ENCODE measurements at regions not wholly inside any gene's neighbourhood (a gene's known extent, or its start where the extent isn't known, plus 50 kb on each side); places are given as distances from the start of the nearest gene placed in this dataset.

GRCh38 chr5:56048124-56048523 lies 53.4 kb upstream of the IL6ST start:
- no peak overlapping the region for H3K4me2 ChIP-seq (ENCODE audit: insufficient read depth in 1 of 2, low read depth in 2 of 2, low read length in 2 of 2)
- H3K4ac ChIP-seq (replicated peaks; ENCODE audit: insufficient read length, low read depth, low read length): no peak overlapping the region
- H4K20me1 ChIP-seq (replicated peaks in 1 of 2; ENCODE audit: control insufficient read depth in 1 of 2, insufficient read depth in 2 of 2, low read length in 2 of 2): no peaks in the 10 kb centered on the region
- no peak overlapping the region for H2BK5ac ChIP-seq (ENCODE audit: low read depth, low read length)
- no peak overlapping the region for H2BK20ac ChIP-seq (ENCODE audit: low read length)
- H2AK5ac ChIP-seq (ENCODE audit: low read depth, low read length): no peak overlapping the region
- no peaks in the 10 kb centered on the region for H3K27me3 ChIP-seq (replicated peaks in 1 of 4; ENCODE audit: control insufficient read depth in 3 of 4, extremely low read depth in 1 of 4, insufficient read depth in 3 of 4, low read length in 3 of 4)
- ChIA-PET POLR2A (ENCODE audit: partially characterized antibody) (no interaction called here), CTCF (ENCODE audit: partially characterized antibody) (interaction anchor here (0.7 kb wide), 1 partner anchor 790 kb away, joined by 3 read pairs; no protein-coding TSS in a partner anchor)
- H4K5ac ChIP-seq (ENCODE audit: insufficient read length, low read depth, low read length): no peak overlapping the region
- H3K14ac ChIP-seq (ENCODE audit: insufficient read length): no peak overlapping the region
- H3K23me2 ChIP-seq (ENCODE audit: low read depth, low read length): no peaks in the 10 kb centered on the region
- no peak overlapping the region for H3K23ac ChIP-seq (ENCODE audit: insufficient read length)
- H3K4me1 ChIP-seq (replicated peaks in 1 of 4; ENCODE audit: control insufficient read depth in 3 of 4, insufficient read depth in 4 of 4, low read length in 3 of 4): no peaks in the 10 kb centered on the region
- no peak overlapping the region for H3K27ac ChIP-seq (ENCODE audit: low read depth, low read length)
- 98% methylated on average over 5 of the region's 5 CpGs; no CpG with 5 or more reads in 1 of the 2 experiments for WGBS, 2 experiments (ENCODE audit: extremely low coverage in 1 of 2, insufficient coverage in 1 of 2, insufficient read length in 1 of 2, insufficient replicate concordance in 2 of 2, low coverage in 1 of 2, low lambda C conversion rate in 2 of 2, missing lambda C conversion rate in 1 of 2)
- no peak for DNase-seq (ENCODE audit: low read depth in 1 of 2, low spot score in 2 of 2)
- no peak overlapping the region for H2AFZ ChIP-seq (ENCODE audit: low read length)
- no peaks in the 10 kb centered on the region for H3K79me1 ChIP-seq (ENCODE audit: low read depth, low read length)
- no peak for FAIRE-seq
- no peak overlapping the region for H2BK12ac ChIP-seq (ENCODE audit: low read depth, low read length)
- no peaks in the 10 kb centered on the region for H3K79me2 ChIP-seq (ENCODE audit: control insufficient read depth in 1 of 2, insufficient read depth in 2 of 2, low read length in 2 of 2)
- no peak for TF ChIP-seq ATF3 (IDR thresholded peaks at IDR 0.05; ENCODE audit: insufficient read depth, low read depth, low read length)
- TF ChIP-seq CHD2 (IDR thresholded peaks at IDR 0.05; ENCODE audit: low read length): no peak
- TF ChIP-seq POU5F1 (IDR thresholded peaks at IDR 0.05; ENCODE audit: low read depth, low read length): no peak
- TF ChIP-seq HDAC6 (IDR thresholded peaks at IDR 0.05; ENCODE audit: low read depth, low read length): no peak
- H3K9me3 ChIP-seq (ENCODE audit: insufficient read depth in 2 of 2, low read depth in 1 of 2, low read length in 1 of 2): no peaks in the 10 kb centered on the region; a peak in 1 of 4 replicates
- no peak overlapping the region for H3K4me3 ChIP-seq (ENCODE audit: extremely low read depth in 1 of 4, insufficient read depth in 2 of 4, low read depth in 3 of 4, low read length in 4 of 4)
- H4K8ac ChIP-seq (ENCODE audit: extremely low read depth, insufficient read depth, low read length): no peak overlapping the region
- H3K18ac ChIP-seq (ENCODE audit: extremely low read depth, low read length): no peak overlapping the region
- no peak overlapping the region for H3K9ac ChIP-seq (replicated peaks in 1 of 4; ENCODE audit: extremely low read depth in 1 of 4, low read depth in 3 of 4, low read length in 3 of 4)
- H4K91ac ChIP-seq (replicated peaks; ENCODE audit: insufficient read length, low read length): no peak overlapping the region
- no peak overlapping the region for H2BK15ac ChIP-seq (ENCODE audit: low read length)
- H2BK120ac ChIP-seq (replicated peaks; ENCODE audit: low read depth, low read length): no peak overlapping the region
- no peak overlapping the region for H3K56ac ChIP-seq (replicated peaks; ENCODE audit: insufficient read length, low read depth, low read length)
- no peaks in the 10 kb centered on the region for H3K36me3 ChIP-seq (ENCODE audit: control insufficient read depth in 2 of 4, insufficient read depth in 4 of 4, low read length in 3 of 4)

All from H1 (cell line).